ENCODE measurements at regions not wholly inside any gene's neighbourhood (a gene's known extent, or its start where the extent isn't known, plus 50 kb on each side); places are given as distances from the start of the nearest gene placed in this dataset.

DNA sequence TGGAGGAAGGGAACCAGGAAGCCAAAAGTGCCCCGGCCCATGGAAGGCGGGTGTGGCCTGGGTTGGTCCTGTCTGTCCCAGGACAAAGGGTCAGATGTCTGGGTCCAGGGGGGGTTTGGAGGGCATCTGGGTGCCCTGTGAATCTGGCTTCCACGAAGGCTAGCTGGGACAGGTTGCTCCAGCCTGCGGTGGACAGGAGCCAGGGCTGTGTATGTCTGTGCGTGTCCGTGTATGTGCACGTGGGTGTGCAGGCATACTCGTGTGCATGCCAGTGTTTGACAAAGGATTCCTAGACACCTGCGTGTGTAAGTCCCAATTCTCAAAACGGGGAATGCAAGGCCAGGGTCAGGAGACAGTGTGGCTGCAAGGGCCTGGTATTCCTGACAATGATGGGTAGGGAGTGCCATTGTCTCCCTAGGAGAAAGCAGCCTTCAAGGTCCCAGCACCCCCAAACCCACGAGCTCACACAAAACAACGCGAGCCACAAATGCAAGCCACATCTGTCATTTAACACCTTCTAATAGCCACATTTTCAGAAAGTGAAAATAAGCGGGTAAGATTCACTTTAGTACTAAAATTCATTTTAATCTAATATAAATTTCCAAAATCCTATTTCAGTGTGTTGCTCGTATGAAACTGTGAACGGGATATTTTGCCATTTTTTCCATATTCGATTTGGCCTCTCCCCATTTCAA, 78.4 kb upstream of the WNT7B start:
- ATAC-seq (no peak), DNase-seq (peak; percentile 68)
- intact Hi-C loops (cut with DNase I): no loop called here
- Histone ChIP-seq H3K4me1 (peaks cover 88% of the 10 kb centered on the region), H3K27ac (peak overlapping the region; percentile 98), H3K36me3 (no peaks in the 10 kb centered on the region), H3K27me3 (ENCODE audit: low read depth) (no peaks in the 10 kb centered on the region), H3K4me3 (peak overlapping the region; percentile 87), H3K9me3 (no peaks in the 10 kb centered on the region)
- no peak for TF ChIP-seq CTCF (IDR thresholded peaks at IDR 0.05)

DNA sequence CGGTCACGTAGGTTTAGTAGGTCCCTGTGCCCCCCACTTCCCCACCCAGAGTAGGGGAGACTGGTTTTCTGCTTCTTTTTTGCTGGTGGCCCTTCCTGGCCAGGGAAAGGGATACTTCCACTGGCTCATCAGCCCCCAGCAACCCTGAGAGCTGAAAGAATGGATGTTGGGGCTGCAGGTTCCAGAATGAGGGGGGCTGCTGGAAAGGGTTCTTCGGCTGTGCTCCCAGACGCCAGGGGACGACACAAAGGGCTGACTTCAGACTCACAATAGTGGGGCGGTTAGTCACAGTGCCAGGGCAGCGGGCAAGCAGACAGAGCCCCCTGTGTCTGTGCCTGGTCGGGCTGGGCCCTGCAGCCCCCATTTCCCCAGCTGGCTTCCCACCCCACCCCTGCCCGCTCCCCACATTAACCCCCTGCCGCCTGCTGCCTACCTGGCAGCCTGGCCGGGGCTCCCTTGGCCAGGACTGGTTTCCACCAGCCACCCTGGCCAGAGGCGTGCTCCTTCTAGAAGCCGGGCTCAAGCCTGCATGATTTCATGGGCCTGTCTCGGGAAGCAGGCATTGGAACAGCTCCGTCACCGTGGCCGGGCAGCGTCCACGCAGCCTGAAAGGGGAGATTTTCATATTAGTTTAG, 79.1 kb upstream of the WNT7B start:
- Histone ChIP-seq H3K36me3 (no peaks in the 10 kb centered on the region), H3K4me1 (peaks cover 88% of the 10 kb centered on the region), H3K27ac (peak overlapping the region; percentile 98), H3K9me3 (no peaks in the 10 kb centered on the region), H3K27me3 (ENCODE audit: low read depth) (no peaks in the 10 kb centered on the region), H3K4me3 (peak overlapping the region; percentile 87)
- no peak for ATAC-seq
- intact Hi-C loops (cut with DNase I): no loop called here
- TF ChIP-seq CTCF (IDR thresholded peaks at IDR 0.05): no peak
- peak; percentile 54 for DNase-seq

DNA sequence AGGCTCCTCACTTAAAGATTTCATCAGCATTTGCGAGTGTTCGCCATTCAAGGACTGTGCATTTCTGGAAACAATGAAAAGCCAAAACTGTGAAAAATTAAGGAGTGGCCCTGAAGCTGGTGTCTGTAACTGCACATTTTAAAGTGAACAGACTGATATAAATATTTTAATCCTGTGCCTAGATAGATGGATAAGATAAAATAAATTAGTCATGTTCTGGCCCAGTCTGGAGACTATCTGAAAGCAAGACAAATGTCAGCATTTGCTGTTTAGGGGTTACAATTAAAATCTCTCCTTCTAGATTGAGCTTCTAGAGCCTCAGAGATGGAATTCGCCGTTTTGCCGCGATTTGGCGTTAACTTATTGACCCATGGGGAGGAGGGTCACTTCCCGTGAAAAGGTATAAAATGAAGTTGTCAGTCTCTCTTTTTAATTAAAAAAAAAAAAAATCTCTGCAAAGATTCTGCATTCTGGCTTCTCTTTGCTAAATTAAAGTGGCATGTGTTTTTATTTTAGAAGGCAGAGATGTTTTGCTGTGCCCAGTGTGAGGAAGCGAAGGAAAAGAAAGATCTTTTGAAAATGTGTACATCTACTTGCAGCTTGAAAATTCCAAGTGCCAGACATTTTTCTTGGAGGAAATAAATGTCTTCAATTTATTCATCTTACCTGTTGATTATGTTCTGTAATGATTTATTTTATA, 79.7 kb upstream of the WNT7B start:
- no peak for ATAC-seq
- H3K36me3 ChIP-seq: no peaks in the 10 kb centered on the region
- intact Hi-C loops (cut with DNase I): no loop called here
- no peaks in the 10 kb centered on the region for H3K27me3 ChIP-seq (ENCODE audit: low read depth)
- DNase-seq: peak; percentile 6
- TF ChIP-seq CTCF (IDR thresholded peaks at IDR 0.05): no peak
- peak overlapping the region; percentile 98 for H3K27ac ChIP-seq
- H3K4me3 ChIP-seq: peak overlapping the region; percentile 87
- no peaks in the 10 kb centered on the region for H3K9me3 ChIP-seq
- H3K4me1 ChIP-seq: peaks cover 82% of the 10 kb centered on the region

- DNase-seq (peak; percentile 39), ATAC-seq (no peak)
- Histone ChIP-seq H3K9me3 (no peaks in the 10 kb centered on the region), H3K27ac (peak overlapping the region; percentile 98), H3K4me3 (peak overlapping the region; percentile 87), H3K36me3 (no peaks in the 10 kb centered on the region), H3K4me1 (peaks cover 81% of the 10 kb centered on the region), H3K27me3 (ENCODE audit: low read depth) (no peaks in the 10 kb centered on the region)
- no peak for TF ChIP-seq CTCF (IDR thresholded peaks at IDR 0.05)
- intact Hi-C loops (cut with DNase I): no loop called here
Measured at GRCh38 chr22:46057246-46058090, 80.5 kb upstream of the WNT7B start.

- H3K27ac ChIP-seq: peak overlapping the region; percentile 98
- peaks cover 81% of the 10 kb centered on the region for H3K4me1 ChIP-seq
- no peaks in the 10 kb centered on the region for H3K36me3 ChIP-seq
- no peaks in the 10 kb centered on the region for H3K27me3 ChIP-seq (ENCODE audit: low read depth)
- peak; percentile 70 for DNase-seq
- intact Hi-C loops (cut with DNase I): no loop called here
- no peak for TF ChIP-seq CTCF (IDR thresholded peaks at IDR 0.05)
- H3K4me3 ChIP-seq: peak overlapping the region; percentile 87
- peak; percentile 66 to 69 for ATAC-seq
- no peaks in the 10 kb centered on the region for H3K9me3 ChIP-seq
Measured at GRCh38 chr22:46058091-46058420, 81.1 kb upstream of the WNT7B start.
